Epithelial cell of proximal tubule (primary cell): ENCODE measurements at regions not wholly inside any gene's neighbourhood (a gene's known extent, or its start where the extent isn't known, plus 50 kb on each side); places are given as distances from the start of the nearest gene placed in this dataset.
A peak's percentile ranks its signal among the peaks of the same experiment; 100 is the strongest.
"Not testable (repeated sequence)": the region's sequence is repeated elsewhere in the genome, so short reads cannot be mapped to it uniquely, and the experiment has no call there.

ENCODE experiments used
- DNase-seq: peaks from one replicate; pipeline ENCODE4 v3.0.0-alpha.2; 2011; ENCODE audit warnings: low read depth
- H3K4me3 ChIP-seq: 2 replicates; pipeline ENCODE4 v1.5.1; 2011; ENCODE audit warnings: low read depth, mild to moderate bottlenecking, low read length
- CTCF ChIP-seq: conservative IDR thresholded peaks from 2 replicates; pipeline ENCODE4 v1.5.1; 2012; ENCODE audit warnings: low read depth, mild to moderate bottlenecking, low read length

GRCh38 chr12:118544569-118544968 is 168.2 kb downstream of the SUDS3 start:
- no peak overlapping the region for H3K4me3 ChIP-seq
- DNase-seq = peak; percentile 70
- TF ChIP-seq CTCF = no peak

- H3K4me3 ChIP-seq, DNase-seq: not testable (repeated sequence)
Measured at GRCh38 chr12:118547606-118548005, 171.3 kb downstream of the SUDS3 start.

- DNase-seq = peak; percentile 13
- no peak overlapping the region for H3K4me3 ChIP-seq
- no peak for TF ChIP-seq CTCF
Measured at GRCh38 chr12:118548887-118549509, 172.6 kb downstream of the SUDS3 start.

- no peak for TF ChIP-seq CTCF
- H3K4me3 ChIP-seq = no peak overlapping the region
- DNase-seq = peak; percentile 56
Measured at GRCh38 chr12:118549510-118549980, 173.2 kb downstream of the SUDS3 start.

GRCh38 chr12:118553856-118554504 is 177.6 kb downstream of the SUDS3 start:
- no peak for TF ChIP-seq CTCF
- H3K4me3 ChIP-seq = no peak overlapping the region
- DNase-seq = no peak

GRCh38 chr12:118558941-118559340 is 182.6 kb downstream of the SUDS3 start:
- H3K4me3 ChIP-seq = no peak overlapping the region
- TF ChIP-seq CTCF = no peak
- no peak for DNase-seq

GRCh38 chr12:118560733-118561132 is 184.4 kb downstream of the SUDS3 start:
- no peak overlapping the region for H3K4me3 ChIP-seq
- no peak for DNase-seq
- no peak for TF ChIP-seq CTCF
